Transverse colon (tissue), 4 donors: ENCODE measurements at regions not wholly inside any gene's neighbourhood (a gene's known extent, or its start where the extent isn't known, plus 50 kb on each side); places are given as distances from the start of the nearest gene placed in this dataset.
"Not testable (repeated sequence)": the region's sequence is repeated elsewhere in the genome, so short reads cannot be mapped to it uniquely, and the experiment has no call there.

ENCODE experiments used
- DNase-seq: peaks from one replicate; pipeline ENCODE4 v3.0.0-alpha.2; 2019
- H3K27ac ChIP-seq, 4 donors: fragments of 200-600 bp; sonication (generic); 2 replicates each; pipeline ENCODE4 v1.5.1; 2016 to 2018; ENCODE audit warnings: inconsistent platforms in 4 of 4
- H3K27me3 ChIP-seq: fragments of 200-600 bp; sonication (generic); 2 replicates; pipeline ENCODE4 v1.5.1; 2017; ENCODE audit warnings: inconsistent platforms
- H3K36me3 ChIP-seq, 4 donors: fragments of 200-600 bp; sonication (generic); 2 replicates each; pipeline ENCODE4 v1.5.1; 2017 to 2019; ENCODE audit warnings: inconsistent platforms in 4 of 4
- H3K4me1 ChIP-seq, 4 donors: fragments of 200-600 bp; sonication (generic); 2 replicates each; pipeline ENCODE4 v1.5.1; 2017 to 2020; ENCODE audit warnings: inconsistent platforms in 4 of 4
- H3K4me3 ChIP-seq, 4 donors: fragments of 200-600 bp; sonication (generic); 1 replicate in 1 of 4; 2 replicates in 3 of 4; pipeline versions ENCODE4 v1.5.1 to v1.6.1; 2017 to 2019; ENCODE audit warnings: inconsistent platforms in 4 of 4
- H3K9me3 ChIP-seq, 2 donors: fragments of 200-600 bp; sonication (generic); 2 replicates each; pipeline ENCODE4 v1.5.1; 2017 to 2019; ENCODE audit warnings: inconsistent platforms in 2 of 2
- CTCF ChIP-seq, 5 experiments: fragments of 200-600 bp in 3 of 5; fragments of 450-650 bp in 2 of 5; sonication (generic) in 3 of 5; IDR thresholded peaks; 1 replicate in 2 of 5; 2 replicates in 3 of 5; pipeline ENCODE4 v1.5.1; 2016 to 2017; ENCODE audit warnings: antibody characterized with exemption in 5 of 5, inconsistent platforms in 3 of 5, mild to moderate bottlenecking in 2 of 5, moderate library complexity in 1 of 5
- EP300 ChIP-seq: sonication (generic); formaldehyde crosslinking; IDR thresholded peaks from one replicate; pipeline ENCODE4 v1.6.1; 2017; ENCODE audit warnings: antibody characterized with exemption, low read depth
- POLR2A ChIP-seq: fragments of 450-650 bp; IDR thresholded peaks from one replicate; pipeline ENCODE4 v1.6.1; 2016; ENCODE audit warnings: antibody characterized with exemption, mild to moderate bottlenecking, moderate library complexity
- POLR2AphosphoS5 ChIP-seq, 3 donors: sonication (generic); formaldehyde crosslinking; IDR thresholded peaks; one replicate each; pipeline ENCODE4 v1.6.1; 2016; ENCODE audit warnings: antibody characterized with exemption in 3 of 3
- WGBS, 2 donors: methylation state at CpG; one replicate each; pipeline ENCODE4 v1.1.5; 2018; ENCODE audit warnings: low coverage in 1 of 2; 5-methylcytosine and 5-hydroxymethylcytosine counted together
- in situ Hi-C, 4 donors: fragments of 200-750 bp; cut with MboI; loops; one replicate each; pipeline versions ENCODE4 v1.15.0 to v1.15.1; 2017; ENCODE audit warnings: low sequenced_read_pairs in 3 of 4, low pct_ligation_motif_present in 1 of 4, low pct_unique_long_range_greater_than_20kb in 1 of 4
- intact Hi-C: fragments of 100-400 bp; cut with DNase I; formaldehyde crosslinking; loops from one replicate; pipeline ENCODE4 v1.15.1; 2023; ENCODE audit warnings: low total_unique reads

- H3K4me3 ChIP-seq, result no peak overlapping the region
- H3K27me3 ChIP-seq, result no peaks in the 10 kb centered on the region
- no peak overlapping the region for H3K27ac ChIP-seq
- DNase-seq, result no peak
- intact Hi-C loops, result no loop called here
- no peak for TF ChIP-seq CTCF (IDR thresholded peaks at IDR 0.05)
- no peak for TF ChIP-seq EP300
- no peak for TF ChIP-seq POLR2AphosphoS5 (IDR thresholded peaks at IDR 0.05)
- no peak for TF ChIP-seq POLR2A
- in situ Hi-C loops, result no loop called here
- no peaks in the 10 kb centered on the region for H3K36me3 ChIP-seq
- peaks cover 0 to 5% of the 10 kb centered on the region in 2 donors for H3K9me3 ChIP-seq
- H3K4me1 ChIP-seq, result no peaks in the 10 kb centered on the region
- 38 to 44% methylated on average over 2 of the region's 2 CpGs for WGBS, 2 donors
Measured at GRCh38 chr17:54372069-54372749, 528.4 kb upstream of the TOM1L1 start.

GRCh38 chr17:54373970-54374369 lies 526.7 kb upstream of the TOM1L1 start:
- TF ChIP-seq POLR2AphosphoS5 (IDR thresholded peaks at IDR 0.05) (no peak), CTCF (IDR thresholded peaks at IDR 0.05) (no peak), POLR2A (no peak), EP300 (no peak)
- intact Hi-C loops, result no loop called here

DNA sequence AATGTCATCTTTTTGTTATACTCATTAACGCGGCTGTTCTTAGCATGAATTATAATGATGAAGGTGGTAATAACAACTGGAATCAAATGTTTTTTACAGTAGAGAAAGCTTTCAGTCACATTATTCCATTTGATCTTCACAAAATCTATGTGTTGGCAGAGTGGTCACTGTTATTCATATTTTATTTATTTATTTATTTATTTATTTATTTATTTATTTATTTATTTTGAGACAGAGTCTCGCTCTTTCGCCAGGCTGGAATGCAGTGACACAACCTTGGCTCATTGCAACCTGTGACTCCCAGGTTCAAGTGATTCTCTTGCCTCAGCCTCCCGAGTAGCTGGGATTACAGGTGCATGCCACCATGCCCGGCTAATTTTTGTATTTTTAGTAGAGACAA lies 524.2 kb upstream of the TOM1L1 start:
- H3K36me3 ChIP-seq, H3K27ac ChIP-seq: not testable (repeated sequence)
- WGBS, 2 donors, result 89 to 90% methylated on average over 6 of the region's 6 CpGs

More at GRCh38 chr17:54373970-54374369, 526.7 kb upstream of the TOM1L1 start:
- no peaks in the 10 kb centered on the region for H3K4me1 ChIP-seq
- H3K4me3 ChIP-seq, result no peak overlapping the region
- DNase-seq, result no peak
- 0 to 15% methylated on average over 1 of the region's 1 CpG for WGBS, 2 donors
- H3K27ac ChIP-seq, result no peak overlapping the region
- in situ Hi-C loops, result no loop called here
- peaks cover 0 to 5% of the 10 kb centered on the region in 2 donors for H3K9me3 ChIP-seq
- no peaks in the 10 kb centered on the region for H3K36me3 ChIP-seq
- H3K27me3 ChIP-seq, result no peaks in the 10 kb centered on the region

GRCh38 chr17:54381482-54381881 lies 519.2 kb upstream of the TOM1L1 start:
- Histone ChIP-seq H3K4me1 (no peaks in the 10 kb centered on the region), H3K27me3 (no peaks in the 10 kb centered on the region), H3K27ac (no peak overlapping the region), H3K9me3 (no peaks in the 10 kb centered on the region), H3K4me3 (no peak overlapping the region), H3K36me3 (no peaks in the 10 kb centered on the region)
- intact Hi-C loops (no loop called here), in situ Hi-C loops (no loop called here)
- DNase-seq, result no peak
- WGBS, 2 donors, result 90 to 91% methylated on average over 3 of the region's 3 CpGs
- TF ChIP-seq CTCF (IDR thresholded peaks at IDR 0.05) (no peak), POLR2AphosphoS5 (IDR thresholded peaks at IDR 0.05) (no peak), EP300 (no peak), POLR2A (no peak)

More for the DNA sequence above, 524.2 kb upstream of the TOM1L1 start:
- in situ Hi-C loops, H3K27me3 ChIP-seq, H3K4me3 ChIP-seq, H3K9me3 ChIP-seq, H3K4me1 ChIP-seq, intact Hi-C loops, DNase-seq: not testable (repeated sequence)

GRCh38 chr17:54404259-54404658 lies 496.4 kb upstream of the TOM1L1 start:
- intact Hi-C loops (no loop called here), in situ Hi-C loops (loop anchor here in 1 of 4 donors (10.0 kb wide), 1 partner anchor 71 kb away; no protein-coding TSS in a partner anchor)
- Histone ChIP-seq H3K36me3 (no peaks in the 10 kb centered on the region), H3K4me1 (no peaks in the 10 kb centered on the region), H3K27ac (no peak overlapping the region), H3K27me3 (no peaks in the 10 kb centered on the region), H3K9me3 (no peaks in the 10 kb centered on the region), H3K4me3 (no peak overlapping the region)
- no peak for DNase-seq
- 43 to 55% methylated on average over 1 of the region's 1 CpG for WGBS, 2 donors
- TF ChIP-seq POLR2AphosphoS5 (IDR thresholded peaks at IDR 0.05), result no peak
- TF ChIP-seq POLR2A, result no peak
- TF ChIP-seq EP300, result no peak
- TF ChIP-seq CTCF (IDR thresholded peaks at IDR 0.05), result no peak
